ENCODE measurements at regions not wholly inside any gene's neighbourhood (a gene's known extent, or its start where the extent isn't known, plus 50 kb on each side); places are given as distances from the start of the nearest gene placed in this dataset.

DNA sequence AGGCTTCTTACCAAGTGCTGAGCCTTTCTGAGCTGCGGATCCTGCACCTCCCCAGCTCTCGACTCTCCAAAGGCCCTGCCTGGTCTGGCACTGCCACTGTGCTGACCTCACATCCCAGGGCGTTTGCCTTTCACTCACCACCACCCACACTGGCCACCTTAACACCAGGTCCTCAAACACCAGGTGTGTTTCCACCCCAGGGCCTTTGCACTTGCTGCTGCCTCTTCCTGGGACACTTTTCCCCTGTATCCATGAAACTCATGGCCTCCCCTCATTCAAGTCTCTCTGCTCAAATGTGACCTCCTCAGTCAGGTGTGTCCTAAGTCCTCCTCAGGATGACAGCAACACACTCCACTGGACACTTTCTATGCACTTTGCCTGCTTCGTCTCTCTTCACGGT is 51.4 kb upstream of the ANO1 start:
- no peak for DNase-seq (ENCODE audit: low read depth)

- no peak for DNase-seq (ENCODE audit: low read depth)
Measured at GRCh38 chr11:70027451-70027850, 50.7 kb upstream of the ANO1 start.

DNA sequence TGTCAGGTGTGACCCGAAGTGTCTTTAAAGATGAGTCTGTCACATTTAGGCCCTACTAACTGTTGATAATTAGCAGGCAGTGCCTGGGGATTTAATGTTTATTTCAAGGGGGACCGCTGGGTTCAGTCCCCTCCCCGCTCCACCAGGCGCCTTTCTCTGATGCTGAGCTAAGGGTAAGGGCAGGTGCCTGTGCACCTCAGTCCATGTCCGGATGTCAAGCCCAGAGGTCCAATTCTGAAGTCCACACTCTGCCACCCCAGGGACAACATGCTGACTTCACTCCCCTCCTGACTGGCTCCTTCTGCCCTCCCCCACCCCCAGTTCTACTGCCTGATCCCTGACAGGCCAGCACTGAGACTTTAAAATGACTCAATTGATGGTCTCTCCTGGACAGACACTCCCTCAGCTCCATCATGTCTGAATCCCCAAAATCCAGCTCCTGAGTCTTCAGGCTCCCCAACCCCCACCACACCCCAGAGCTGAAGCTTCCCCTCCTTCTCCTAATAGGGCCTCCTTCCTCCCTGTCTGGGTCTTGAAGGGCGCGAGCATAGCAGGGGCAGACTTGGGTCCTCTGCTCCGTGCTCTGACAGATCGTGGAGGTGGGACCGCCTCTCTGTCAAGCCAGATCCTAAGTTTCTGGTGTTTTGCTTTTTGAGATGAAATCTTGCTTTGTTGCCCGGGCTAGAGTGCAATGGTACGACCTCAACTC is 49.8 kb upstream of the ANO1 start:
- no peak for DNase-seq (ENCODE audit: low read depth)

All from iris pigment epithelial cell (primary cell).